LNCaP clone FGC (cell line): ENCODE measurements at regions not wholly inside any gene's neighbourhood (a gene's known extent, or its start where the extent isn't known, plus 50 kb on each side); places are given as distances from the start of the nearest gene placed in this dataset.

Source experiments
- DNase-seq: peaks from one replicate; pipeline ENCODE4 v3.0.0-alpha.2; 2011; ENCODE audit warnings: low read depth
- H3K4me3 ChIP-seq: 2 replicates; pipeline ENCODE4 v1.5.1; 2011; ENCODE audit warnings: mild to moderate bottlenecking, low read depth, low read length, control low read depth
- TF ChIP-seq, protein P1 (sequence below): IDR thresholded peaks from 2 replicates; pipeline ENCODE4 v1.5.1; 2012; ENCODE audit warnings: mild to moderate bottlenecking; ENCODE audit not compliant: control insufficient read depth, insufficient read depth; ENCODE audit errors: extremely low read depth

GRCh38 chr3:73324203-73325155 lies 263.0 kb downstream of the EBLN2 start:
- DNase-seq = no peak
- H3K4me3 ChIP-seq = no peak overlapping the region
- TF ChIP-seq, protein P1, sequence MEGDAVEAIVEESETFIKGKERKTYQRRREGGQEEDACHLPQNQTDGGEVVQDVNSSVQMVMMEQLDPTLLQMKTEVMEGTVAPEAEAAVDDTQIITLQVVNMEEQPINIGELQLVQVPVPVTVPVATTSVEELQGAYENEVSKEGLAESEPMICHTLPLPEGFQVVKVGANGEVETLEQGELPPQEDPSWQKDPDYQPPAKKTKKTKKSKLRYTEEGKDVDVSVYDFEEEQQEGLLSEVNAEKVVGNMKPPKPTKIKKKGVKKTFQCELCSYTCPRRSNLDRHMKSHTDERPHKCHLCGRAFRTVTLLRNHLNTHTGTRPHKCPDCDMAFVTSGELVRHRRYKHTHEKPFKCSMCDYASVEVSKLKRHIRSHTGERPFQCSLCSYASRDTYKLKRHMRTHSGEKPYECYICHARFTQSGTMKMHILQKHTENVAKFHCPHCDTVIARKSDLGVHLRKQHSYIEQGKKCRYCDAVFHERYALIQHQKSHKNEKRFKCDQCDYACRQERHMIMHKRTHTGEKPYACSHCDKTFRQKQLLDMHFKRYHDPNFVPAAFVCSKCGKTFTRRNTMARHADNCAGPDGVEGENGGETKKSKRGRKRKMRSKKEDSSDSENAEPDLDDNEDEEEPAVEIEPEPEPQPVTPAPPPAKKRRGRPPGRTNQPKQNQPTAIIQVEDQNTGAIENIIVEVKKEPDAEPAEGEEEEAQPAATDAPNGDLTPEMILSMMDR = no peak

DNA sequence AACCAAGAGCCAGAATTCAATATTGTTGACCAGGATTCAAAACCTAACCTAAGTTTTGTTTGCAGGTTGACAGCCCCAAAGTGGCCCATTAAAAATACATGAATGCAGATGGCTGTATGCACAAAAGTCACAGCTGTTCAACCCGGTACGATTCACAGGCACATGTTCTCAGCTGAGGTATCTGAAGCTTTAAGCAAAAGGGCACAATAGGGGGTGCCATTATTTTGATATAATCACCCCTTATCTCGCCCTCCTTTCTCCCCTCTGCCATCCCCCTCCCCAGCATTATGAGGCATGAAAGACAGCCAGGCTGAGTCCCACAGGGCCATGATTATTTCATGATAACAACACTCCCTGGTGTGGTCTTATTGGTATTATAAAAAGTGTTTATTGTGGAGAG lies 264.9 kb downstream of the EBLN2 start:
- no peak for DNase-seq
- TF ChIP-seq, protein P1 = no peak
- no peak overlapping the region for H3K4me3 ChIP-seq

GRCh38 chr3:73327052-73327451 lies 265.6 kb downstream of the EBLN2 start:
- H3K4me3 ChIP-seq = no peak overlapping the region

More at GRCh38 chr3:73327052-73327451, 265.6 kb downstream of the EBLN2 start:
- TF ChIP-seq, protein P1 = no peak
- no peak for DNase-seq
